ENCODE measurements at regions not wholly inside any gene's neighbourhood (a gene's known extent, or its start where the extent isn't known, plus 50 kb on each side); places are given as distances from the start of the nearest gene placed in this dataset.

- no peak for FAIRE-seq
These were observed 101.7 kb upstream of the CTTNBP2 start for GRCh38 chr7:117974891-117975290.

DNA sequence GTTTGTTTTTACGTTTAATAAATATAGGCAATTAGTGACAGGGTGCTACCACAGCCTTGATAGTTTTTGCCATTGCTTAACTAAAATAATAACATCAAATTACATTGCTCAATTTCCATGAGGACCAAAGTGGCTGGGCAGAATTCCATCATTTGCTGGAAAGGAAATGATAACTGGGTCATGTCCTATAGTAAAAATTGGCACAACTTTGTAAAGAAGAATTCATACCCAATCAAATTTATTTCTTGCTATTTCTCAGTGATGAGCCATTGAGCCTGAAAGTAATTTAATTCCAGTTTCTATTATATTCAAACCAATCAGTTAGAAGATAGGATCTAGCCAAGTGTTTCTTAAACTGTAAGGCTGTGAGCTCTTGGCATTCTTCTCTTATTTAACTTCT is 102.2 kb upstream of the CTTNBP2 start:
- no peak for FAIRE-seq

GRCh38 chr7:117979954-117980497 is 106.8 kb upstream of the CTTNBP2 start:
- FAIRE-seq: no peak

GRCh38 chr7:117982071-117983055 is 109.1 kb upstream of the CTTNBP2 start:
- no peak for FAIRE-seq

DNA sequence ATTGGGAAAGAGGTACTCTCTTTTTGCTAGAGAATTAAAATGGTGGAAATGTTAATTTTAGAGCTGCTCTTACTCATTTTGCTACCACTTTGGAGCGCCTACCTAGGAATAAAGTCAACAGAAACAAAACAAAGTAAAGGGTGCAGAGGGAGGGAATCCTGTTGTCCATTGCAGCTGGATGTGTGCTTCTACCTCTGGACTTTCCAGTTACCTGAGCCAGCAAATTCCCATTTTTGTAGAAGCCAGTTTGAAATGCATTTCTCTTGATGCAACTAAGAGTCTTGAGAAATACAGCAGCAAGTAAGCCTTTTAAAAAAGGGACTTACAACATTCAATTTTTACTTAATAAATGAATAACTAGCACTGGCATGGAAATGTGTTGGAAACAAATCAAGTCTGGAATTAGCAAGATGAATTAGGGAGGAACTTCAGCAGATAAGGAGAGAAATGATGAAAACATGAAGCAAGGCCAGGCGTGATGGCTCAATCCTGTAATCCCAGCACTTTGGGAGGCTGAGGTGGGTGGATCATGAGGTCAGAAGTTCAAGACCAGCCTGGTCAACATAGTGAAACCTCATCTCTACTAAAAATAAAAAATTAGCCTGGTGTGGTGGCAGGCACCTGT is 113.5 kb upstream of the CTTNBP2 start:
- no peak for FAIRE-seq

GRCh38 chr7:117990834-117991233 is 117.6 kb upstream of the CTTNBP2 start:
- FAIRE-seq: no peak

DNA sequence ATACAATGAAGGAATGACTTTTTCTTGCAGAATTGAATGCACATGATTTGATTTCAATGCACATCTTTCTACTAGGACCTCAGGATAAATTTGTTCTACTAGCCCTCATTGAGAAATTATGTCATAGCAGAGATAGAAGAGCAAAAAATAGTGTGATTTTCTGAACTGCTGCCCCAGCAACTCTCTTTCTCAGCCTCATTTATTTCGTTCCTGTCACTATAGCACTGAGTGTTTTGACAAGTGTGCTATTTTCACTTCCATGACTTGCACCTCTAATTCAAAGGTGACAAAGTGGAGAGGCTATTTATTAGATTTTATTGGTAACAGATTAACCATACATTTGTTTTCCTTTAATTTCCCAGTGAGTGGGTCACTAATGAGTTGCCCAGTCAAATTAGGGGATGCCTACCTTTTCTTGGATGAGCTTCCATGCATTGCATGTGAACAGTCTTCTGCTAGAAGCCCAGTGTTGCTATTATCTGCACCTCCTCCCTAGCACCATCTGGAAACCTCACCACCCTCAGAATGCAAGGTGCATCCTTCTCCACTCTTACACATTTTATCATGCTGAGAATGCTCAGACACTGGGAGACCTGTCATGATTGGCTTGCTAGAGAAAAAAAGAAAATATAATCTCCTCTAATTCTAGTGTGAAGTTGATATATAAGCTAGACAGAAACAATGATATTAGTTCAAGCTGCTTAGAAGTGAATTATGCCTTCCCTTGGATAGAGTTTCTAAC is 119.6 kb upstream of the CTTNBP2 start:
- FAIRE-seq: no peak

DNA sequence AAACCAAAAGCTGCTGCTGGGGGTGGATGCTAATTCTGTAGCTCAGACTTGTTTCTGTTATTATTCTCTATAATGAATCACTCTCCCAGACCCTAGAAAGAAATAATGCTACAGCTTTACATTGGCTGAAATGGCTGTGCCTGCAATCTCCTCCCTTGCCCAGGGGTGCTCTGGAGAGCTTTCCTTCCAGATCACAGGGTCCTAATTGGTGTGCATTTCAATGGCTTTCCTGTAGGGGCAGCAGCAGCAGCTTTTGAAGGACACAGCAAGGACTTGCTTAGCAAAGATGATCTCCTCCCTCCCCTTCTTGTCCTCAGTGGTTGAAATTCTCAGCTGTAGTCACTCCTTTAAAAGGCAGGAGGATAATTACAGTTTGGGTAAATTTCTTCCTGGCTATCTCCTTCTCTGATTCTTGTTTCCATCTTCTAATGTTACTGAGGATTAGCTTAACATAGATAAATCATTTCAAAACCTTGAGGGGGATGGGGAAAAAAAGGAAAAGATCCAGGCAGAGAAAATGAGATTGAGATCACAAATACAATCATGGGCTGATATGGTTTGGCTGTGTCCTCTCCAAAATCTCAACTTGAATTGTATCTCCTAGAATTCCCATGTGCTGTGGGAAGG is 120.2 kb upstream of the CTTNBP2 start:
- no peak for FAIRE-seq

DNA sequence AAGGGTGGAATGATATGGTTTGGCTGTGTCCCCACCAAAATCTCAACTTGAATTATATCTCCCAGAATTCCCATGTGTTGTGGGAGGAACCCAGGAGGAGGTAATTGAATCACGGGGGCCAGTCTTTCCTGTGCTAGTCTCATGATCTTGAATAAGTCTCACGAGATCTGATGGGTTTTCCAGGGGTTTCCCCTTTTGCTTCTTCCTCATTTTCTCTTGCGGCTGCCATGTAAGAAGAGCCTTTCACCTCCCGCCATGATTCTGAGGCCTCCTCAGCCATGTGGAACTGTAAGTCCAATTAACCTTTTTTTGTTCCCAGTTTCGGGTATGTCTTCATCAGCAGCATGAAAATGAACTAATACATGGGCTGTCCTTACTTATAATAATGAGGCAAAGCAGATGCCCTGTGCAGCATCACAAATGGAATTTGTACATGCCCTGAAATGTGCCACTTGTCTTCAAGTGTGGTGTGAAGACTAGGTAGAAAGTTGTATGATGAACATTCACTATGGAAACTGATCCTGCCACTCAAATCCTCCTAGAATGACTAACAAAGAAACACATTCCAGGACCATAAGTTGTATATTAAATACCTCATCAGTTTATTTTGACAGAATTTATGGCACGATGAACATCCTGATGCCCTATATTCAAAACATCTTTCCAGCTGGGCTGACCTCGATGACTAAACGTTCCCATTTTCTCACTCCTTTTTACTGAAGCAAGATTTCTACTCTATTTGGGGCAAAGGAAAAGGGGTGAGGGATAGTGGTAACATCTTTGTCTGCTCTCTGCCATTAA is 122.8 kb upstream of the CTTNBP2 start:
- no peak for FAIRE-seq

DNA sequence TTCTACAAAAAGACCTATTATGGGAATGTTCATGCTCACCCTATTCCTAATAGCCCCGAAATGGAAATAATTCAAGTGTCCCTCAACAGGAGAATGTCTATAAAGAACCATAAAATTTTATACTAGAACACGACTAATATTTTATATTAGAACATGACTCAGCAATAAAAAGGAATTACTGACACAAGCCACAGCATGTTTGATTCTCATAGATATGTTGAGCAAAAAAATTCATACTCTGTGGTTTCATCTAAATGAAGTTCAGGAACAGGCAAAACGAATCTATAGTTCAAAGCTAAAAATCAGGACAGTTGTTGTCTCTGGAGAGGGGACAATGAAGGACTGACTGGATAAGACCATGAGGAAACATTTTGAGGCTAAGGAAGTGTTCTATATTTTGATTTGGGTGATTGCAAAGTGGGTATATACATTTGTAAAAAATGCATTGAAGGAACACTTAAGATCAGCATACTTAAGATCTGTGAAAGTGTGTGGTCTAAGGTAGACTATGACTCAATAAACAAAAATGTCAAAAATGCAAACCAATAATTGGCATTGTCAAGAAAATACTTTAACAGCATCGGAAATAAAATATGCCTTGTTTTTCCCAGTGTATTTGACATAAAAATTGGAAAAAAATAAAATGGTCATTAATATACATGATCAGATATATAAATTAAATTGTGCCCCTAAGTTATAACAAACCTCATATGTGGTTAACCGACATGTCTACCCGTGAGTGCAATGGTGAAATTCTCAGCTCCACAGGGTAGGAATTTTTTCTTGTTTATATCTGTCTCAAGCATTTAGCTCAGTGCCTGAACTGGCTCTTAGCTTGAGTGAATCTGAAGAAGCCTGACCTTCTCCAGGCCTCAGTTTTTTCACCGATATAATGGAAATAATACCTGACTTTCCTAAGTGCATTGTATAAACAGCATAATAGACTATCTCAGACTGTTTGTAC is 124.9 kb upstream of the CTTNBP2 start:
- no peak for FAIRE-seq

- FAIRE-seq: no peak
These were observed 127.4 kb upstream of the CTTNBP2 start for GRCh38 chr7:118000480-118001202.

DNA sequence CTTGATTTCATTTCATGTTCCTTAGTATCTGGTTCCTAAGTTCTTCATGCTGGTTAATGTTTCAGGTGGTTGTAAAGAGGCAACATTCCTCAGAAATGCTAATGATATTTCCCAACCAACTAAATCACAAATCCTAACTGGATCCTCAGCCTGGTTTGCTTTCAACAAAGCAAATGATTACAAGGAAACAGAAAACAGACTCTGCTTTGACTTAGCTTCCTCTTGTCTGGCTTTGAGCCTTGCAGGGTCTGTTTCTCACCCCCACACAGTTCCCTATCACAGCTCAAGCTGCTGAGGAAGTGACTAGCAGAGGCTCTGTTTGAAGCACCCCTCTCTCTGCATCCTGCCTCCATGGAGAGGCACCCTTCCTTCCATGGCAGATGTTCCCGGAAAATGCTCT is 130.2 kb upstream of the CTTNBP2 start:
- no peak for FAIRE-seq

GRCh38 chr7:118005026-118005425 is 131.8 kb upstream of the CTTNBP2 start:
- no peak for FAIRE-seq

DNA sequence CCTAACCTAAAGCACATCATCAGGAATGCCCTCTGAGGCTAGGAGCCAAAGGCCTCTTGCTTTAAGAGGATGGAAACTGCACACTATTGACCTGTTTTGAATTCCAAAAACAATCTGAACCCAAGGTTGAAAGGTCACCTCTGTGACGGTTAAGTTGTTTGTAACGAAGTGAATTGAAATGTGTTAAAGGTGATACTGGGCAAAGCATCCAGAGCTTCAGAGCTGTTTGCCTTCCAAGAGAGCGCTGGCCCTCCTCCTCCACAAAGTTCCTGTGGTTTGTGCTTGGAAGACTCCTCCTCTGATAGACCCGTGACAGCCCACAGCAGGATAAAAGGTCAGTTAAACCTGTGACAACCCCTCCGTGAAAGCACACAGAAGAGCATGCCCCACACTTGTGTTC is 133.7 kb upstream of the CTTNBP2 start:
- no peak for FAIRE-seq

DNA sequence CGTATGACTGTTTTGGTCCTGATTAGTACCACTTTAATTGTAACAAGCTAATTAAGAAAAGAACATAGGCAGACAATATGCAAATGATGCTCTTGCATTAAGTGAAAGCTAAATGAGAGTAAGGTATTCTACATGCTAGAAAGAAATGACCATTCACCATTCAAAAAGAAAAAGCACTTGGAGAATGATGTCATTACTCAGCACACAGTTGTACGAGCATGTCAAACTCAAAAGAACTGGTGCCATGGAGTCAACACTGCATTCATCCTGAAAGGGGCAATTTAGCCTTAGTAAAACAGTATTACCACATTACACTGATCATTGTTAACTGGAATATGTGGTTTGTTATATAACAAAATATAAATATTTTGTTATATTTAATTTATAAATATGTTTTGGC is 136.2 kb upstream of the CTTNBP2 start:
- FAIRE-seq: no peak

DNA sequence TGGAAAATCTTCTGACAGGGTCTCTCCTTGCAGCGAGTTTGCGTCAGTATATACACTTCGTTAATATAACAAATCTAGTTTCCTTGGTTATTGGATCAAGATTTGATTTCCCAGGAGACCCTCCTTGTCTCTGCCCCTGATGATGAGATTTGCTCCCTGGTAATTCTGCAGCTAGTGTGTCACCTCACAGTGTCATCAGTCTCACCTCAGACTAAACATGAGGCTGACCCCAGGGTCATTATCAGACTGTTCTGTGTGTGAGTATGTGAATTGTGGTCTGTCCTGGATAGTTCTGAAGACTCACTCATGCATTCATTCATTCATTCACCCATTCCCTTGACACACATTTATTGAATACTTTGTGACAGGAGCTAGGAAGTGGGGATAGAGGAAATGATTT is 138.4 kb upstream of the CTTNBP2 start:
- FAIRE-seq: no peak

DNA sequence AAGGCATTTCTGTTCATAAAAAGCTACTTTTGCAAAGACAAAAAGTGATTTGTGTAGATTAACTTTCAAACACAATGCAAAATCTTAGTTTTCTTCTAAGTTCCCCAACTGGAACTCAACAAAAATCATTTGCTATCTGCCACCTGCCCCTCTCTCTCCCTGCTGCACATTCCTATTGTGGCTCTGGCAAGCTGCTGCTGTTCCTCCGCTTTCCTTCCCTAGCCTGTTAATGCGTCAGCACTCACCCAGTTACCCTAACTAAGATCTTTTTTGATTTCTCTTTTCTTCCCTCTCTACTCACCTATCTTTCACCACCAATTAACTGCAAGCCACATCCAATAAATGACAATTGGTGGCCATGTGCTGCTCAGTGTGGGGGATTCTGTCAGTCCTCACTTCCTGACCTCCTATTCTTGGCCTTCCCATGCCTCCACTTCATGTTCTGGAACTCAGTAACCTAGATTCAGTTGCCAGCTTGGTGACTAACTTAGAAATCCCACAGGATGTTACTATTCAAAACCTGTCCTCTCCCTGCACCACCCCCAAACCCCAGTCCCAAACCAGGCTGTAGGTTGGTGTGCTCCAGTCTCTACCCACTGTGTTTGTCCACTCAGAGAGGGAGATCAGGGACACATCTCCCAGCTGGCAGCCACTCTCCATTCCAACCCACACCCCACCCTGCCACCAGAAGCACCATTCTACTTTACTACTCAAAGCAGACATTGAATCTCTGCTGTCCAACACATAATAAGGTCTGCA is 140.2 kb upstream of the CTTNBP2 start:
- no peak for FAIRE-seq

DNA sequence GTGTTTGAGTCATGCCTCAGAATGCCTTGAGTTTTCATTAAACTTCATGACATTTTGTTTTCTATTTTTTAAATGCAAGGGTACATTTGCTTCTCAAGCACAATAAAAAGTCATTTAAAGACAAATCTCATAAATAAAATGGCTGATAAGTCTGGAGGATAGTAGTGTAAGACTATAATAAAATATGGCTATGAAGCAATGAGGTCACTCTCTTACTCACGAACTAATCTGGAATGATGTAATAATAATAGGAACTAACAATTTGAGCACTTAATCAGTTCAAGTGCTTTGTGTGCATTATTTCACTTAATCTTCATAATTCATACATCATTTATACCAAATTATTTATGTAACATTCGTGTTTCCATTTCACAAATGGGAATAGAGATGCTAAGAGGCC is 149.3 kb upstream of the CTTNBP2 start:
- no peak for FAIRE-seq

- FAIRE-seq: no peak
These were observed 153.6 kb upstream of the CTTNBP2 start for GRCh38 chr7:118026791-118027190.

Data from A204.1 (cell line).